GM12891 (cell line): ENCODE measurements at regions not wholly inside any gene's neighbourhood (a gene's known extent, or its start where the extent isn't known, plus 50 kb on each side); places are given as distances from the start of the nearest gene placed in this dataset.
"Not testable (repeated sequence)": the region's sequence is repeated elsewhere in the genome, so short reads cannot be mapped to it uniquely, and the experiment has no call there.

Source experiments
- DNase-seq: peaks from one replicate; pipeline ENCODE4 v3.0.0; 2011; ENCODE audit warnings: low spot score; ENCODE audit not compliant: insufficient read length
- FAIRE-seq: peaks from 2 replicates; lab custom pipeline; 2011; peaks lifted over from hg19 to GRCh38; lab: Jason Lieb, UNC
- PAX5 ChIP-seq: IDR thresholded peaks from 2 replicates; pipeline ENCODE4 v1.6.1; 2011; ENCODE audit warnings: low read length, moderate library complexity, mild to moderate bottlenecking; ENCODE audit not compliant: insufficient read depth, severe bottlenecking
- POLR2A ChIP-seq: IDR thresholded peaks from 2 replicates; pipeline ENCODE4 v1.6.1; 2011; ENCODE audit warnings: low read depth, low read length, control low read depth
- POLR2AphosphoS5 ChIP-seq: IDR thresholded peaks from 2 replicates; pipeline ENCODE4 v1.6.1; 2011; ENCODE audit warnings: low read depth, low read length, control low read depth
- POU2F2 ChIP-seq: IDR thresholded peaks from 2 replicates; pipeline ENCODE4 v1.6.1; 2011; ENCODE audit warnings: low read depth, mild to moderate bottlenecking, control low read depth, low read length, moderate library complexity
- SPI1 ChIP-seq: IDR thresholded peaks from 2 replicates; pipeline ENCODE4 v1.6.1; 2011; ENCODE audit warnings: low read depth, low read length, control low read depth
- TAF1 ChIP-seq: IDR thresholded peaks from 2 replicates; pipeline ENCODE4 v1.6.1; 2011; ENCODE audit warnings: low read depth, low read length, control low read depth

DNA sequence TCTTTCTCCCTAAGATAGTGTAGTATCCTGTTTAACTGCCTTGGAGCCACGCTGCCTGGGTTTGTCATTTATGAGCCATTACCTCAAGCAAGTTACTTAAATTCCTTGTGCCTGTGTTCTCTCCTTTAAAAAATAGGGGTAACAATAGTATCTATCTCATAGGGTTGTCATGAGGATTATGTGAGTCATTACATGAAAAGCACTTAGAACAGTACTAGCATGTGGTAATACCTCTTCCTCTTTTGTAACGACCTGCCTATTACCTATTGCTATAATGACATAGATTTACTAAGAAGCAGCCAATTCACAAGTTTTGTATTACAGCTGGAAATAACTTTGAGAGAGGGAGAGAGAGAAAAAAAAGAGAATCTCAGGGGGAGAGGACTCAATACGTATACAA, 834.7 kb downstream of the RAPGEF2 start:
- TF ChIP-seq PAX5 (no peak), POLR2AphosphoS5 (no peak), TAF1 (no peak), SPI1 (peak; percentile 86)
- FAIRE-seq (no peak), DNase-seq (peak; percentile 1)

DNA sequence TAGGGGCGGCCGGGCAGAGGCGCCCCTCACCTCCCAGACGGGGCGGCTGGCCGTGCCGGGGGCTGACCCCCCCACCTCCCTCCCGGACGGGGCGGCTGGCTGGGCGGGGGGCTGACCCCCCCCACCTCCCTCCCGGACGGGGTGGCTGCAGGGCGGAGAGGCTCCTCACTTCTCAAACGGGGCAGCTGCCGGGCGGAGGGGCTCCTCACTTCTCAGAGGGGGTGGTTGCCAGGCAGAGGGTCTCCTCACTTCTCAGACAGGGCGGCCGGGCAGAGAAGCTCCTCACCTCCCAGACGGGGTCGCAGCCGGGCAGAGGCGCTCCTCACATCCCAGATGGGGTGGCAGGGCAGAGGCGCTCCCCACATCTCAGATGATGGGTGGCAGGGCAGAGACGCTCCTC, 836.8 kb downstream of the RAPGEF2 start:
- DNase-seq, FAIRE-seq: not testable (repeated sequence)

DNA sequence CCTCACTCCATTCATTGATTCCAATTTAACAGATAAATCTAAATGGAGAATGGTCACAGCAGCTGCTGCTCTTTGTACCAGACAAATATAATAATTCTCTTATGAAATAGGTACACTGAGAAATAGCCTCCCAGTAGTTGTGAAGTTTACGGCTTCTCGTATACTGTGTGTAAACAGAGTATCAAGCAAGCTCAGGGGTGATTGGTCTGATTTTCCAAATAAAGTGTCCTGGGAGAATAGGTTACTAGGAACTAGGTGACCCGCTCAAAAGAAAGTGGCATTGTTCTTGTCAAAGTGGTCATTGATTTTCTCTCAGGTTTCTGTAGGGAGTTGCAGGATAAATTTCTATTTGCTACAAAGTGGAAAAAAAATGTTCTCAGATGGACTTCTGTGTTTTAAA, 838.2 kb downstream of the RAPGEF2 start:
- FAIRE-seq = no peak
- TF ChIP-seq PAX5 = no peak
- TF ChIP-seq POLR2AphosphoS5 = no peak
- TF ChIP-seq POU2F2 = no peak
- no peak for TF ChIP-seq TAF1
- TF ChIP-seq POLR2A = no peak
- no peak for TF ChIP-seq SPI1
- no peak for DNase-seq

DNA sequence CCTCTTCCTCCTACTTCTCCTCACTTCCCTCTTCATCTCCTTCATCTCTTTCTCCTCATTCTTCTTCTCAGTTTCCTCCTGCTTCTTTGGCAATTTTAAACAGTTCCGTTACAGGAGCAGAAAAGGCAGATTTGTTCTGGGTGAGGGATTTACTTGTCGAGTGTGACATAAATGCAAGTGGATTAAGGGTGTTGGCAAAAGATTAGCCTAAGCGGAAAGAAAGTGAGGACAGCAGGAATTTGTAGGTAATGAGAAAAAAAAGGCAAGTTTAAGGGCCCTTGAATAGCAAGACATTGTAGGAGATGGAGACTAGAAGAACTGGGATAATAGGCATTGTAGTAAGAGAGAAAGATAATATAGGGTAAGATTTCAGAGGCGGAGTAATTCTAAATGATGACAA, 841.6 kb downstream of the RAPGEF2 start:
- DNase-seq (no peak), FAIRE-seq (no peak)
- TF ChIP-seq TAF1 = no peak

DNA sequence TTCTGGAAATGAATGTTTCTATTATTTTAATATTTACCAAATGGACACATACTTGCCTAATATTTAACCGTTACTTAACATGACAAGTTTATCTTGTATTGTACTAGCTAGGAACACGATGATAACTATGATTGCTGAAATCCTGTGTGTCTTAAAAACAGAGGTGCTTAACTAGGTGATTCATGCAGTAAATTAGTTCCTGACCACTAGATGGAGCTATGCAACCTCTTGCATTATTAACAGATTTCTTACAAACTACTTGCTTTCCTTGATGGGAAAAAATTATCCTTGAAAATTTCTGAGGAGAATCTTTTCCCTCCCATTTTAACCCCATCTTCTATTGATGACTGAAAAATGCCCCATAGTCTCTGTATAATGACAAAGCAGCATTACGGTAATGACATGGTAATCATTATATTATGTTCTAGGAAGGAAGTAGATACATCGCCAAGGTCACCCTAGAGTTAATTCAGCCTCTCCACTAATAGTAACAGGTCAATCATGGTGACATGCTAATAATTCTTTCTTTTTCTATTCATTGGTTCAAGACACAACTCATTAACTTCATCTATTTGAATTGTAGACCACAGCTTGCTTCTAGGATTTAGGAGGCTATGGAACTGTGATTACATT, 844.2 kb downstream of the RAPGEF2 start:
- TF ChIP-seq TAF1 (no peak), POLR2AphosphoS5 (no peak), POLR2A (no peak), SPI1 (no peak), POU2F2 (no peak), PAX5 (no peak)
- DNase-seq (no peak), FAIRE-seq (peak; percentile 13)

DNA sequence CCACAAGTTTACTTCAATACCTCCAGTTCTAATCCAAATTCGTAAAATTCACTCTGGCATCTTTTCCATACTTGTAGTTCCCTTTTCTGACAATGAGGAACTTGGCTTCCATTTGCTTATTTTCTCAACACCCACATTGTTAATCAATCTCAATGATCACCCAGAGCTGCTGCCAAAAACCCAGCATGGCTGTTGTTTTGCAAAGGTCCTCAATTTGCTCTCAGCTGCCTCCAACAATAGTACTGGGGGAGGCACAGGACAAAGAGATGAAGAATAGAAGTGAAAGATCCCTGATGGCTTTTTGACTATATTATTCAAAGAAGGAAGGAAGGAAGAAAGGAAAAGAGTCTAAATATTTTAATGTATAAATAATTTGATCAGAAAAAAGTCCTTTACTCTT, 847.8 kb downstream of the RAPGEF2 start:
- FAIRE-seq (no peak), DNase-seq (no peak)
- no peak for TF ChIP-seq POLR2AphosphoS5

DNA sequence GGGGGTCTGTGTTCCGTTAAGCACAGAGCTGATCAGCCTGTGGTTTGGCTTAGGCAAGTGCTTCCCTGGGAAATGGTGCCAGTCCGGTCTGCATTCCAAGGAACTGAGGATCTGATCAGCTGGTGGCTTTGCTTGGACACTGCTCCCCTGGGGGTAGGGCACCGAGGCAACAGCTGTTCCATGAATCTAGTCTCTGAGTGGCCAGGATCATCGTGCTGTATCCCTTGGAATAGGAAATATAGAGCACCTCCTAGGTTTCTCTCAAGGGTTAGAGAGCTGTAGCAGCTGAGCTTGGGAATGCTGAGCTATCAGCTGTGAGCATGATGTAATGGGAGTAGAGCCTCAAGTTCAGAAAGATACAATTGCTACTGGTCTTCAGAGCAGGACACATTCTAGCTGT, 863.9 kb downstream of the RAPGEF2 start:
- TF ChIP-seq POU2F2 (no peak), TAF1 (no peak), POLR2A (no peak), SPI1 (no peak), POLR2AphosphoS5 (no peak), PAX5 (no peak)
- FAIRE-seq (no peak), DNase-seq (no peak)

DNA sequence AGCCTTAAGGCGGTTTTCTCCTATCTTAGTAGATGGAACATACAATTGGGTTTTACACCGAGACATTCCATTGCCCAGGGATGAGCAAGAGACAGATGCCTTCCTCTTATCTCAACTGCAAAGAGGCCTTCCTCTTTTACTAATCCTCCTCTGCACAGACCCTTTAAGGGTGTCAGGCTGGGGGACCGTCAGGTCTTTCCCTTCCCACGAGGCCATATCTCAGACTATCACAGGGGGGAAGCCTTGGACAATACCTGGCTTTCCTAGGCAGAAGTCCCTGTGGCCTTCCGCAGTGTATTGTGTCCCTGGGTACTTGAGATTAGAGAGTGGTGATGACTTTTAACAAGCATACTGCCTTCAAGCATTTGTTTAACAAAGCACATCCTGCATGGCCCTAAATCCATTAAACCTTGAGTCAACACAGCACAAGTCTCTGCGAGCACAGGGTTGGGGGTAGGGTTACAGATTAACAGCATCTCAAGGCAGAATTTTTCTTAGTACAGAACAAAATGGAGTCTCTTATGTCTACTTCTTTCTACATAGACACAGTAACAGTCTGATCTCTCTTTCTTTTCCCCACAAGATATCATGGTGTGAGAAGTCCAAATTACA, 874.1 kb downstream of the RAPGEF2 start:
- not testable (repeated sequence) for FAIRE-seq, DNase-seq

DNA sequence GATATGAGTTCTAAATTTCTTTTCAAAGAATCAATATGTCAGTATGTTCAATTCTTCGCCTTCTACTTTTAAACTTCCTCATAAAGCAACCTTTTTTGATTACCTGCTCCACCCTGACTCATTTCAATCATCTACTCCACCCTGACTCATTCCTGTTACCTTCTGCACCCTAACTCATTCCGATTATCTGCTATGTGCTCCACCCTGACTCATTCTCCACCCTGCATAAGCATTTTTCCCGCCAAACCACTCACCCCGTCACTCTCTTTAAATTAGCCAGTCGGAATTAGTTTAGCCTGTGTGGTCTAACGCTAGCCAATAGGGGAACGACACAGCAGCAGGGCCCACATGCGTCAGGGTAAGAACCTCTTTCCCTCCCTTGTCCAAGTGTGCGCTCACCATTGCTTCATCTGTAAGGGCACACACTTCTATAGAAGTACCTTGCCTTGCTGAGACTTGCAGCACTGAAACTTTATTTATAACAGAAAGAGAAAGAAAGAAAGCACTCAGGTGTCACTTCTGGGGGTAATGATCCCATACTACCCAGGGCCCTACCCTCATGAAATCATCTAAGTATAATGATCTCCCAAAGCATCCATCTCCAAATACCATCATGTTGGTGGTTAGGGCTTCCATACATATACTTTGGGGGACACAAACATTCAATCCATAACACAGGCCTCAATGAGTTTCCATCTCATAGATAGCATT, 875.2 kb downstream of the RAPGEF2 start:
- DNase-seq (no peak), FAIRE-seq (no peak)
- TF ChIP-seq SPI1 = no peak
- no peak for TF ChIP-seq POLR2AphosphoS5
- TF ChIP-seq PAX5 = no peak
- TF ChIP-seq POU2F2 = no peak
- no peak for TF ChIP-seq TAF1
- TF ChIP-seq POLR2A = no peak

DNA sequence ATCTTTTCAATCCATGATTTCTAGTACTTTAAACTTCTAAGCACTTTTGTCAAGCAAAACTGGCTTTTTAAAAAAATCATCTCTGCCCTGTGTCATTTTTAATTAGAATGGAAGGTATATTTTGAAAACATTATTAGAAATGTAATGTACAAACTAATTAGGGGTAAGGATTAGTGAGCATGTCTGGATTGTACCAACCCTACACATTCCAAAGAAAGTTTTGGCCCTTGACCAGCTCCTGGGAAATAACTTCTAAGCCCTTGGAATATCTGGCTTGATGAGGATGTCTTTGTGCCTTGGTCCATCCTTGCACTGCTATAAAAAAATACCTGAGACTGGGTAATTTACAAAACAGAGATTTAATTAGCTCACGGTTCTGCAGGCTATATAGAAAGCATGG, 876.5 kb downstream of the RAPGEF2 start:
- TF ChIP-seq POLR2A (no peak), SPI1 (no peak), TAF1 (no peak), PAX5 (no peak), POLR2AphosphoS5 (no peak)
- FAIRE-seq (no peak), DNase-seq (no peak)
